Muscle layer of duodenum (tissue), 2 donors: ENCODE measurements at regions not wholly inside any gene's neighbourhood (a gene's known extent, or its start where the extent isn't known, plus 50 kb on each side); places are given as distances from the start of the nearest gene placed in this dataset.

ENCODE experiments used
- H3K27ac ChIP-seq: one replicate; pipeline ENCODE4 v1.7.0; 2013; ENCODE audit warnings: mild to moderate bottlenecking, low read length
- H3K27me3 ChIP-seq: one replicate; pipeline ENCODE4 v1.7.0; 2013; ENCODE audit warnings: low read depth, mild to moderate bottlenecking, control low read depth, low read length
- H3K36me3 ChIP-seq, 2 donors: one replicate each; pipeline ENCODE4 v1.7.0; 2013; ENCODE audit warnings: low read length in 2 of 2, control low read depth in 1 of 2, mild to moderate bottlenecking in 1 of 2; ENCODE audit not compliant: insufficient read depth in 2 of 2, control insufficient read depth in 1 of 2
- H3K4me1 ChIP-seq, 2 donors: one replicate each; pipeline ENCODE4 v1.7.0; 2013; ENCODE audit warnings: low read length in 2 of 2, mild to moderate bottlenecking in 2 of 2, control low read depth in 1 of 2, moderate library complexity in 1 of 2; ENCODE audit not compliant: insufficient read depth in 2 of 2, control insufficient read depth in 1 of 2
- H3K4me3 ChIP-seq, 2 donors: one replicate each; pipeline ENCODE4 v1.7.0; 2013; ENCODE audit warnings: low read length in 2 of 2, low read depth in 1 of 2, mild to moderate bottlenecking in 1 of 2
- H3K9me3 ChIP-seq, 2 donors: one replicate each; pipeline ENCODE4 v1.7.0; 2013; ENCODE audit warnings: low read length in 2 of 2, control low read depth in 1 of 2, mild to moderate bottlenecking in 1 of 2; ENCODE audit not compliant: control insufficient read depth in 1 of 2
- donor health status: healthy.

- no peaks in the 10 kb centered on the region for H3K4me1 ChIP-seq
- no peaks in the 10 kb centered on the region for H3K27me3 ChIP-seq
- no peak overlapping the region for H3K27ac ChIP-seq
- H3K4me3 ChIP-seq: no peak overlapping the region
- no peaks in the 10 kb centered on the region for H3K36me3 ChIP-seq
- no peaks in the 10 kb centered on the region for H3K9me3 ChIP-seq
These were observed 401.0 kb downstream of the SI start for GRCh38 chr3:164677317-164677716.

- Histone ChIP-seq H3K36me3 (no peaks in the 10 kb centered on the region), H3K4me1 (no peaks in the 10 kb centered on the region), H3K9me3 (peaks cover 0 to 2% of the 10 kb centered on the region in 2 donors), H3K27ac (no peak overlapping the region), H3K4me3 (no peak overlapping the region), H3K27me3 (no peaks in the 10 kb centered on the region)
These were observed 404.6 kb downstream of the SI start for GRCh38 chr3:164673738-164674137.

GRCh38 chr3:164658125-164658524 lies 420.2 kb downstream of the SI start:
- no peak overlapping the region for H3K4me3 ChIP-seq
- H3K4me1 ChIP-seq: peaks cover 0 to 6% of the 10 kb centered on the region in 2 donors
- no peaks in the 10 kb centered on the region for H3K9me3 ChIP-seq
- no peak overlapping the region for H3K27ac ChIP-seq
- no peaks in the 10 kb centered on the region for H3K36me3 ChIP-seq
- H3K27me3 ChIP-seq: no peaks in the 10 kb centered on the region

GRCh38 chr3:164657631-164658030 lies 420.7 kb downstream of the SI start:
- Histone ChIP-seq H3K27ac (no peak overlapping the region), H3K4me1 (peaks cover 0 to 6% of the 10 kb centered on the region in 2 donors), H3K9me3 (no peaks in the 10 kb centered on the region), H3K36me3 (no peaks in the 10 kb centered on the region), H3K27me3 (no peaks in the 10 kb centered on the region), H3K4me3 (no peak overlapping the region)

GRCh38 chr3:164655462-164655861 lies 422.8 kb downstream of the SI start:
- Histone ChIP-seq H3K4me1 (peaks cover 0 to 6% of the 10 kb centered on the region in 2 donors), H3K27me3 (no peaks in the 10 kb centered on the region), H3K9me3 (no peaks in the 10 kb centered on the region), H3K36me3 (no peaks in the 10 kb centered on the region), H3K27ac (no peak overlapping the region), H3K4me3 (no peak overlapping the region)

GRCh38 chr3:164641071-164641470 lies 437.2 kb downstream of the SI start:
- Histone ChIP-seq H3K36me3 (no peaks in the 10 kb centered on the region), H3K4me1 (peaks cover 0 to 5% of the 10 kb centered on the region in 2 donors), H3K27ac (no peak overlapping the region), H3K27me3 (no peaks in the 10 kb centered on the region), H3K4me3 (no peak overlapping the region), H3K9me3 (no peaks in the 10 kb centered on the region)

GRCh38 chr3:164640591-164640990 lies 437.7 kb downstream of the SI start:
- no peaks in the 10 kb centered on the region for H3K9me3 ChIP-seq
- no peak overlapping the region for H3K27ac ChIP-seq
- no peaks in the 10 kb centered on the region for H3K36me3 ChIP-seq
- H3K4me1 ChIP-seq: peaks cover 0 to 5% of the 10 kb centered on the region in 2 donors
- H3K27me3 ChIP-seq: no peaks in the 10 kb centered on the region
- no peak overlapping the region for H3K4me3 ChIP-seq

- H3K27me3 ChIP-seq: no peaks in the 10 kb centered on the region
- H3K4me1 ChIP-seq: no peaks in the 10 kb centered on the region
These were observed 457.3 kb downstream of the SI start for GRCh38 chr3:164620956-164621355.

GRCh38 chr3:164620423-164620822 lies 457.9 kb downstream of the SI start:
- H3K36me3 ChIP-seq: no peaks in the 10 kb centered on the region
- no peaks in the 10 kb centered on the region for H3K4me1 ChIP-seq
- no peak overlapping the region for H3K27ac ChIP-seq
- no peaks in the 10 kb centered on the region for H3K27me3 ChIP-seq
- no peak overlapping the region for H3K4me3 ChIP-seq
- no peaks in the 10 kb centered on the region for H3K9me3 ChIP-seq

More at GRCh38 chr3:164620956-164621355, 457.3 kb downstream of the SI start:
- H3K27ac ChIP-seq: no peak overlapping the region
- H3K9me3 ChIP-seq: no peaks in the 10 kb centered on the region
- H3K36me3 ChIP-seq: no peaks in the 10 kb centered on the region
- H3K4me3 ChIP-seq: no peak overlapping the region

- Histone ChIP-seq H3K36me3 (no peaks in the 10 kb centered on the region), H3K27ac (no peak overlapping the region), H3K4me1 (no peaks in the 10 kb centered on the region), H3K9me3 (no peaks in the 10 kb centered on the region), H3K4me3 (no peak overlapping the region), H3K27me3 (no peaks in the 10 kb centered on the region)
These were observed 465.5 kb downstream of the SI start for GRCh38 chr3:164612751-164613150.

GRCh38 chr3:164608554-164609276 lies 469.6 kb downstream of the SI start:
- Histone ChIP-seq H3K4me3 (no peak overlapping the region), H3K36me3 (no peaks in the 10 kb centered on the region), H3K27me3 (no peaks in the 10 kb centered on the region), H3K9me3 (no peaks in the 10 kb centered on the region), H3K4me1 (no peaks in the 10 kb centered on the region), H3K27ac (no peak overlapping the region)

GRCh38 chr3:164604687-164605086 lies 473.6 kb downstream of the SI start:
- H3K4me1 ChIP-seq: no peaks in the 10 kb centered on the region
- H3K9me3 ChIP-seq: no peaks in the 10 kb centered on the region
- no peak overlapping the region for H3K4me3 ChIP-seq
- no peaks in the 10 kb centered on the region for H3K36me3 ChIP-seq
- H3K27ac ChIP-seq: no peak overlapping the region
- no peaks in the 10 kb centered on the region for H3K27me3 ChIP-seq
